SK-N-SH (cell line): ENCODE measurements at regions not wholly inside any gene's neighbourhood (a gene's known extent, or its start where the extent isn't known, plus 50 kb on each side); places are given as distances from the start of the nearest gene placed in this dataset.

Experiments
- CTCF ChIA-PET: fragments of 300-600, 350-600 bp; formaldehyde crosslinking; extraction: SDS; loops from one replicate; lab custom pipeline; 2021; lab: Yijun Ruan, JAX
- POLR2A ChIA-PET: fragments of 350-600 bp; sonication (Branson Sonifier 250); formaldehyde crosslinking; extraction: SDS; loops from one replicate; lab custom pipeline; 2020; ENCODE audit warnings: antibody characterized with exemption, inconsistent platforms; lab: Yijun Ruan, JAX
- DNase-seq: peaks from one replicate; pipeline ENCODE4 v3.0.0; 2012
- H2AFZ ChIP-seq: fragments of 200-600 bp; sonication (generic); 2 replicates; pipeline ENCODE4 v1.8.1; 2016; ENCODE audit warnings: antibody characterized with exemption, mild to moderate bottlenecking, low read depth
- H3F3A ChIP-seq: fragments of 200-600 bp; sonication (generic); replicated peaks from 2 replicates; pipeline ENCODE3; 2016; ENCODE audit warnings: antibody characterized with exemption, mild to moderate bottlenecking; ENCODE audit not compliant: insufficient read depth
- H3K27ac ChIP-seq, 2 experiments: fragments of 200-500 bp in 1 of 2; fragments of 200-600 bp in 1 of 2; sonication (Bioruptor generic) in 1 of 2; sonication (generic), shearing (Covaris generic) in 1 of 2; 2 replicates each; pipeline versions ENCODE4 v1.5.1 to v1.6.1; 2014 to 2016; ENCODE audit warnings: low read depth in 2 of 2, inconsistent platforms in 1 of 2, low read length in 1 of 2, mild to moderate bottlenecking in 1 of 2, mixed read lengths in 1 of 2
- H3K27me3 ChIP-seq: fragments of 200-600 bp; sonication (generic), shearing (Covaris generic); 2 replicates; pipeline ENCODE4 v1.6.1; 2016; ENCODE audit warnings: mixed run types; ENCODE audit not compliant: insufficient read depth
- H3K36me3 ChIP-seq, 2 experiments: fragments of 200-500 bp in 1 of 2; fragments of 200-600 bp in 1 of 2; sonication (Bioruptor generic) in 1 of 2; sonication (generic) in 1 of 2; replicated peaks in 1 of 2; 2 replicates each; pipeline versions ENCODE3 to v1.5.1; 2014 to 2016; ENCODE audit warnings: low read length in 1 of 2, mild to moderate bottlenecking in 1 of 2; ENCODE audit not compliant: insufficient read depth in 2 of 2, control insufficient read depth in 1 of 2
- H3K4me1 ChIP-seq, 2 experiments: fragments of 200-500 bp in 1 of 2; fragments of 200-600 bp in 1 of 2; sonication (Bioruptor generic) in 1 of 2; sonication (generic), shearing (Covaris generic) in 1 of 2; 2 replicates each; pipeline versions ENCODE4 v1.5.1 to v1.6.1; 2014 to 2016; ENCODE audit warnings: low read depth in 1 of 2, low read length in 1 of 2, mixed run types in 1 of 2; ENCODE audit not compliant: insufficient read depth in 2 of 2, control insufficient read depth in 1 of 2
- H3K4me2 ChIP-seq: fragments of 200-600 bp; sonication (generic), shearing (Covaris generic); 2 replicates; pipeline ENCODE4 v1.6.1; 2017; ENCODE audit warnings: mixed run types
- H3K4me3 ChIP-seq, 2 experiments: fragments of 200-500 bp in 1 of 2; fragments of 200-600 bp in 1 of 2; sonication (Bioruptor generic) in 1 of 2; sonication (generic), shearing (Covaris generic) in 1 of 2; 2 replicates each; pipeline versions ENCODE4 v1.5.1 to v1.8.1; 2014 to 2016; ENCODE audit warnings: low read depth in 2 of 2, inconsistent platforms in 1 of 2, low read length in 1 of 2, mild to moderate bottlenecking in 1 of 2, mixed read lengths in 1 of 2, moderate library complexity in 1 of 2
- H3K79me2 ChIP-seq: fragments of 200-600 bp; sonication (generic); 2 replicates; pipeline ENCODE4 v1.8.1; 2017; ENCODE audit warnings: mild to moderate bottlenecking; ENCODE audit not compliant: insufficient read depth
- H3K9ac ChIP-seq: fragments of 200-600 bp; sonication (generic); 2 replicates; pipeline ENCODE4 v1.6.1; 2017; ENCODE audit warnings: mixed run types
- H3K9me2 ChIP-seq: fragments of 200-600 bp; sonication (generic); 2 replicates; pipeline ENCODE4 v1.6.1; 2017; ENCODE audit warnings: mixed run types
- H3K9me3 ChIP-seq: fragments of 200-600 bp; sonication (generic); 2 replicates; pipeline ENCODE4 v1.6.1; 2017; ENCODE audit warnings: mixed run types, mild to moderate bottlenecking, moderate library complexity
- H4K20me1 ChIP-seq: fragments of 200-600 bp; sonication (generic); 2 replicates; pipeline ENCODE4 v1.6.1; 2017; ENCODE audit warnings: mild to moderate bottlenecking, mixed run types; ENCODE audit not compliant: insufficient read depth
- CHD2 ChIP-seq: fragments of 150-350 bp; IDR thresholded peaks from 2 replicates; pipeline ENCODE4 v1.6.1; 2018; ENCODE audit warnings: low read length; ENCODE audit not compliant: partially characterized antibody
- CTCF ChIP-seq: fragments of 200-600 bp; sonication (generic); IDR thresholded peaks from 2 replicates; pipeline ENCODE4 v1.6.1; 2017; ENCODE audit warnings: antibody characterized with exemption, mild to moderate bottlenecking, moderate library complexity
- EZH2phosphoT487 ChIP-seq: fragments of 200-600 bp; sonication (generic); IDR thresholded peaks from 2 replicates; pipeline ENCODE4 v1.6.1; 2017; ENCODE audit warnings: low read depth, mixed run types, mild to moderate bottlenecking, antibody characterized with exemption, moderate library complexity, borderline replicate concordance
- FOSL2 ChIP-seq: IDR thresholded peaks from 2 replicates; pipeline ENCODE4 v1.4.0; 2012; ENCODE audit warnings: low read depth, mild to moderate bottlenecking, moderate library complexity, borderline replicate concordance
- FOXJ3 ChIP-seq: sonication (generic); formaldehyde crosslinking; IDR thresholded peaks from 2 replicates; pipeline ENCODE4 v1.5.1; 2020; ENCODE audit warnings: mild to moderate bottlenecking, missing genetic modification reagents
- GATA2 ChIP-seq: sonication (generic); formaldehyde crosslinking; IDR thresholded peaks from 2 replicates; pipeline ENCODE4 v1.5.0; 2020; ENCODE audit warnings: mild to moderate bottlenecking, missing genetic modification reagents
- MAX ChIP-seq: IDR thresholded peaks from 2 replicates; pipeline ENCODE4 v1.4.0; 2012; ENCODE audit warnings: low read depth
- MXI1 ChIP-seq: IDR thresholded peaks from 2 replicates; pipeline ENCODE4 v1.6.1; 2012; ENCODE audit warnings: mild to moderate bottlenecking, low read depth, low read length, improper control_type of control experiment
- RAD21 ChIP-seq: IDR thresholded peaks from 2 replicates; pipeline ENCODE4 v1.6.1; 2012; ENCODE audit warnings: mild to moderate bottlenecking, low read length
- RCOR1 ChIP-seq: fragments of 150-350 bp; IDR thresholded peaks from 2 replicates; pipeline ENCODE4 v1.6.1; 2017; ENCODE audit warnings: antibody characterized with exemption, low read length
- REST ChIP-seq: IDR thresholded peaks from 2 replicates; pipeline ENCODE4 v1.6.1; 2012; ENCODE audit warnings: mild to moderate bottlenecking, low read depth, low read length, moderate library complexity
- TAF1 ChIP-seq: IDR thresholded peaks from 2 replicates; pipeline ENCODE4 v1.6.1; 2012; ENCODE audit warnings: low read depth, mild to moderate bottlenecking, low read length, moderate library complexity, borderline replicate concordance
- YY1 ChIP-seq: IDR thresholded peaks from 2 replicates; pipeline ENCODE4 v1.4.0; 2012; ENCODE audit warnings: low read depth, mild to moderate bottlenecking
- ZBTB33 ChIP-seq: IDR thresholded peaks from 2 replicates; pipeline ENCODE4 v1.4.0; 2012; ENCODE audit warnings: low read depth, borderline replicate concordance
- WGBS: methylation state at CpG from one replicate; pipeline ENCODE4 v1.1.6; 2017; ENCODE audit warnings: low lambda C conversion rate; 5-methylcytosine and 5-hydroxymethylcytosine counted together

GRCh38 chr10:111705021-111705420 is 478.5 kb downstream of the GPAM start (continued):
- TF ChIP-seq CTCF, result no peak
- no peak for TF ChIP-seq RAD21
- TF ChIP-seq REST, result no peak
- TF ChIP-seq FOXJ3 (CRISPR knock-in tag), result no peak
- TF ChIP-seq RCOR1, result no peak
- TF ChIP-seq YY1, result no peak
- no peak for TF ChIP-seq MAX
- TF ChIP-seq ZBTB33, result no peak
- no peak for TF ChIP-seq TAF1
- TF ChIP-seq MXI1, result no peak
- TF ChIP-seq FOSL2, result no peak
- TF ChIP-seq CHD2, result no peak
- TF ChIP-seq, all 33 proteins: peak for 0

GRCh38 chr10:111706331-111706730 is 477.2 kb downstream of the GPAM start:
- CTCF ChIA-PET, result no interaction called here
- DNase-seq, result no peak
- 46% methylated on average over 4 of the region's 4 CpGs for WGBS
- Histone ChIP-seq H3K4me2 (no peak overlapping the region), H3K27me3 (no peaks in the 10 kb centered on the region), H3K9me2 (no peaks in the 10 kb centered on the region), H3K9ac (no peak overlapping the region), H3K36me3 (no peaks in the 10 kb centered on the region), H4K20me1 (no peaks in the 10 kb centered on the region), H3K4me3 (no peak overlapping the region), H3K79me2 (no peaks in the 10 kb centered on the region), H2AFZ (no peak overlapping the region), H3F3A (no peaks in the 10 kb centered on the region), H3K4me1 (no peaks in the 10 kb centered on the region), H3K9me3 (no peaks in the 10 kb centered on the region), H3K27ac (no peak overlapping the region)
- POLR2A ChIA-PET, result no interaction called here
- no peak for TF ChIP-seq GATA2 (CRISPR knock-in tag)
- no peak for TF ChIP-seq EZH2phosphoT487
- TF ChIP-seq RAD21, result no peak
